ENCODE measurements at regions not wholly inside any gene's neighbourhood (a gene's known extent, or its start where the extent isn't known, plus 50 kb on each side); places are given as distances from the start of the nearest gene placed in this dataset.

- DNase-seq (ENCODE audit: low read depth in 1 of 2, low spot score in 1 of 2), result no peak
- no peak for ATAC-seq
- POLR2A ChIA-PET, result no interaction called here
Observed at GRCh38 chr5:4995014-4995413, 145.1 kb upstream of the ADAMTS16 start.

GRCh38 chr5:5005353-5005752, 134.8 kb upstream of the ADAMTS16 start:
- DNase-seq (ENCODE audit: low read depth in 1 of 2, low spot score in 1 of 2) (no peak), FAIRE-seq (no peak), ATAC-seq (no peak)
- TF ChIP-seq HMGXB4 (CRISPR knock-in tag; IDR thresholded peaks at IDR 0.05; ENCODE audit: borderline replicate concordance) (no peak), JUN (IDR thresholded peaks at IDR 0.05) (no peak), HOXA7 (CRISPR knock-in tag; IDR thresholded peaks at IDR 0.05) (no peak), GATA3 (IDR thresholded peaks at IDR 0.05; ENCODE audit: borderline replicate concordance) (no peak), PHF8 (IDR thresholded peaks at IDR 0.05; ENCODE audit: borderline replicate concordance, low read depth) (no peak), MYC (IDR thresholded peaks at IDR 0.05; ENCODE audit: borderline replicate concordance, low read length) (no peak), CHD4 (IDR thresholded peaks at IDR 0.05; ENCODE audit: borderline replicate concordance) (no peak), ELK1 (IDR thresholded peaks at IDR 0.05; ENCODE audit: low read depth, low read length) (no peak), FOXS1 (CRISPR knock-in tag; IDR thresholded peaks at IDR 0.05) (no peak), BCL3 (IDR thresholded peaks at IDR 0.05) (no peak), PBX3 (IDR thresholded peaks at IDR 0.05) (no peak), MAZ (IDR thresholded peaks at IDR 0.05; ENCODE audit: borderline replicate concordance, low read depth, low read length) (no peak)
- Histone ChIP-seq H3K9me3 (no peaks in the 10 kb centered on the region), H3K27ac (no peak overlapping the region), H3K4me3 (no peak overlapping the region), H3K4me2 (no peak overlapping the region), H3K4me1 (no peaks in the 10 kb centered on the region)
- POLR2A ChIA-PET, result no interaction called here
- CTCF ChIA-PET, result no interaction called here
- 7% methylated on average over 3 of the region's 3 CpGs for WGBS (ENCODE audit: missing lambda C conversion rate)

More at GRCh38 chr5:4995014-4995413, 145.1 kb upstream of the ADAMTS16 start:
- Histone ChIP-seq H3K4me2 (no peak overlapping the region), H3K4me1 (no peaks in the 10 kb centered on the region), H3K27ac (no peak overlapping the region), H3K9me3 (no peaks in the 10 kb centered on the region), H3K4me3 (no peak overlapping the region)
- TF ChIP-seq CEBPB (IDR thresholded peaks at IDR 0.05) (peak; percentile 91 to 93), CHD4 (IDR thresholded peaks at IDR 0.05; ENCODE audit: borderline replicate concordance) (no peak), USF2 (IDR thresholded peaks at IDR 0.05) (no peak)
- CTCF ChIA-PET, result interaction anchor here (1.4 kb wide), 1 partner anchor 424 kb away, joined by 3 read pairs; no protein-coding TSS in a partner anchor
- no peak for FAIRE-seq
- WGBS (ENCODE audit: missing lambda C conversion rate), result 45% methylated on average over 4 of the region's 4 CpGs

- ChIA-PET CTCF (no interaction called here), POLR2A (no interaction called here)
- Histone ChIP-seq H3K27ac (no peak overlapping the region), H3K4me3 (no peak overlapping the region), H3K4me2 (no peak overlapping the region), H3K4me1 (no peaks in the 10 kb centered on the region), H3K9me3 (no peaks in the 10 kb centered on the region)
- ATAC-seq, result no peak
- DNase-seq (ENCODE audit: low read depth in 1 of 2, low spot score in 1 of 2), result no peak
- no peak for FAIRE-seq
- WGBS (ENCODE audit: missing lambda C conversion rate), result 10% methylated on average over 3 of the region's 3 CpGs
- TF ChIP-seq ZC3H11A (IDR thresholded peaks at IDR 0.05) (no peak), KDM5A (IDR thresholded peaks at IDR 0.05) (no peak), ATOH8 (CRISPR knock-in tag; IDR thresholded peaks at IDR 0.05; ENCODE audit: low read depth) (no peak), GATA3 (IDR thresholded peaks at IDR 0.05; ENCODE audit: borderline replicate concordance) (no peak), JUN (IDR thresholded peaks at IDR 0.05) (no peak), TFCP2L1 (CRISPR knock-in tag; IDR thresholded peaks at IDR 0.05) (no peak), ELK1 (IDR thresholded peaks at IDR 0.05; ENCODE audit: low read depth, low read length) (no peak), MAZ (IDR thresholded peaks at IDR 0.05; ENCODE audit: borderline replicate concordance, low read depth, low read length) (no peak), JUNB (IDR thresholded peaks at IDR 0.05) (no peak), HMGXB4 (CRISPR knock-in tag; IDR thresholded peaks at IDR 0.05; ENCODE audit: borderline replicate concordance) (no peak), CTCF (IDR thresholded peaks at IDR 0.05) (no peak)
Observed at GRCh38 chr5:5006548-5006947, 133.6 kb upstream of the ADAMTS16 start.
